ENCODE measurements at regions not wholly inside any gene's neighbourhood (a gene's known extent, or its start where the extent isn't known, plus 50 kb on each side); places are given as distances from the start of the nearest gene placed in this dataset.
"Not testable (repeated sequence)": the region's sequence is repeated elsewhere in the genome, so short reads cannot be mapped to it uniquely, and the experiment has no call there.

DNA sequence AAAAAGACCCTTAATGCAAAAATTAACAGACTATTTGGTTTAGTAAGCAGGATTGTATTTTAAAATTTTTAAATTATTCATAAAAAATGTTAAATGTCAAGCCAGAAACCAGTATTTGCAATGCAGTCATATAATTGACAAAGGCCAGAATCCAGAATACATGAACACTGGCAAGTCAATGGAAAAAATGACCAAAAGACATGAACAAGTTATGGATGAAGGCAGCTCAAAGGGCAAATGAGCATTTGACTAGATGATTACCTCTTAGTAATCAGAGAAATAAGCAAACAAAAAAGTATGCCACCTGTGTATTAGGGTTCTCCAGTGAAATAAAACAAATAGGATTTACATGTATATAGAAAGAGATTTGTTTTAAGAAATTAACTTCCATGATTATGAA lies 80.9 kb upstream of the PLGLB2 start:
- H3K79me2 ChIP-seq (ENCODE audit: insufficient read depth, low read depth); H4K20me1 ChIP-seq (ENCODE audit: insufficient read depth); H3K9ac ChIP-seq; H3K4me1 ChIP-seq (ENCODE audit: low read depth, poor library complexity, severe bottlenecking); H3K4me2 ChIP-seq; H3K27ac ChIP-seq; H3K27me3 ChIP-seq (ENCODE audit: insufficient read depth, low read depth); H3K4me3 ChIP-seq (IDR thresholded peaks at IDR 0.05; ENCODE audit: insufficient read depth, low read depth, low read length); H2AFZ ChIP-seq (ENCODE audit: low read depth); H3K36me3 ChIP-seq (ENCODE audit: insufficient read depth): not testable (repeated sequence)

DNA sequence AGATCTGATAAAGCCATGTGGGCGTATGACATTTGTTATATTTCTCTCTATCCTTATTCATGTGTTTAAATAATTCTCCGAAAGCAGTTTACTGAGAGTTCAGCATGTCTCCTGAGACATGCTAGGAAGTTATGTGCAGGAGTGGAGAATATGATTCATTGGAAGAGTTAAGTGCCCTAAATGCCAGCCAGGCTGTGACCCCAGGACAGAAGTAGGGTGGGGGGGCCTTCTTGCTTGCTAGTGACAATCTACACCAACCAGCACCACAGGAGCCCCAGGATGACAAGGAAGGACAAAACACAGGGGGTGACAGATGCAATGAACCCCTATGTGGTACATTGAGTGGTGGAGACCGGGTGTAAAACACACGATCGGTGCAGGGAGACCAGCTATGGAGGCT lies 79.5 kb upstream of the PLGLB2 start:
- H3K27ac ChIP-seq; H3K4me1 ChIP-seq (ENCODE audit: low read depth, poor library complexity, severe bottlenecking); H3K9ac ChIP-seq; H3K79me2 ChIP-seq (ENCODE audit: insufficient read depth, low read depth); H3K27me3 ChIP-seq (ENCODE audit: insufficient read depth, low read depth); H4K20me1 ChIP-seq (ENCODE audit: insufficient read depth); H2AFZ ChIP-seq (ENCODE audit: low read depth); H3K4me3 ChIP-seq (IDR thresholded peaks at IDR 0.05; ENCODE audit: insufficient read depth, low read depth, low read length); H3K36me3 ChIP-seq (ENCODE audit: insufficient read depth); H3K4me2 ChIP-seq: not testable (repeated sequence)

DNA sequence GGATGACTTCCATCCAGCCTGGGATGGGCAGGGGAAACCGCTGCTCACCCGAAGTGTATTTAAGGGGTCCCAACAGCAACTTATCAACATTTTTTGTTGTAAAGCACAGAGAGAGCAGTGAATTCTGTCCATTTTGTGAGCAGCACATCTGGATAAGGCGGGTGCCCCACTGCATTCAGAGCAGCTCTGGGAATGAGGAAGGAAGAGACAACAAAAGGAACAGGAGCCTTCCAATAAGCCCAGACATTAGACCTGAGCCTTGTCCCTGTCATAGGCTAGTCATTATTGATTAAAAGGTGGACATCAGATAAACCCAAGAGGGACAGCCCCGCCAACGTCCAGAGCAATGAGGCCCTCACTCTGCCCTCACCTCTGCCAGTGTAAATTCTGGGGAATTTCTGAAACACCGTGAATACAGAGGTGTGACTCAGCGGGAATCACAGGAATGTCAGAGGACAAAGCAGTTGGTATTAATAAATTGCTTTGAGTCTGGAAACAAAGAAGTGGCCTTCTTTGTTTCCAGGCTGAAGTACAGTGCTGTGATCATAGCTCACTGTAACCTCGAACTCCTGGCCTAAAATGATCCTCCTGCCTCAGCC lies 78.2 kb upstream of the PLGLB2 start:
- not testable (repeated sequence) for H3K4me1 ChIP-seq (ENCODE audit: low read depth, poor library complexity, severe bottlenecking); H3K4me2 ChIP-seq; H3K27ac ChIP-seq; H3K4me3 ChIP-seq (IDR thresholded peaks at IDR 0.05; ENCODE audit: insufficient read depth, low read depth, low read length); H3K36me3 ChIP-seq (ENCODE audit: insufficient read depth); H2AFZ ChIP-seq (ENCODE audit: low read depth); H3K27me3 ChIP-seq (ENCODE audit: insufficient read depth, low read depth); H3K79me2 ChIP-seq (ENCODE audit: insufficient read depth, low read depth); H4K20me1 ChIP-seq (ENCODE audit: insufficient read depth); H3K9ac ChIP-seq

DNA sequence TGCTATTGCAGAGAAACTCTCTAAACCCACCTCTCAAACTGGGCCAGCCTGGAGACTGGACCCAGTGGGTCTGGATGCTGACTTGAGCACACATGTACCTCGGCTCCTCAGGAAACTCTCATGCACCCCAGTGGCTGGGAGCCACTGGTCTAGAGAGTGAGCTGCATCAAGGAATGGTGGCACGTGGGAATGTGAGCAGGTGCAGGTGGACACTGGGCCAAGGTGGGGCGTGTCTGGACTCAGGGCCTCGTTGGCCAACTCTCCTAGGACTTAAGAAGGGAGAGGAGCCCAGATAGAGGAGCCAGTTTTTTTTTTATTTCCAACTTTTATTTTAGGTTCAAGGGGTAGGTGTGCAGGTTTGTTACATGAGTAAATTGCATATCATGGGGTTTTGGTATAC lies 75.5 kb upstream of the PLGLB2 start:
- H3K4me2 ChIP-seq; H3K9ac ChIP-seq; H3K4me1 ChIP-seq (ENCODE audit: low read depth, poor library complexity, severe bottlenecking); H3K36me3 ChIP-seq (ENCODE audit: insufficient read depth); H3K27me3 ChIP-seq (ENCODE audit: insufficient read depth, low read depth); H3K79me2 ChIP-seq (ENCODE audit: insufficient read depth, low read depth); H4K20me1 ChIP-seq (ENCODE audit: insufficient read depth); H3K27ac ChIP-seq; H3K4me3 ChIP-seq (IDR thresholded peaks at IDR 0.05; ENCODE audit: insufficient read depth, low read depth, low read length); H2AFZ ChIP-seq (ENCODE audit: low read depth): not testable (repeated sequence)

- not testable (repeated sequence) for H3K4me2 ChIP-seq; H4K20me1 ChIP-seq (ENCODE audit: insufficient read depth); H3K27me3 ChIP-seq (ENCODE audit: insufficient read depth, low read depth); H3K4me3 ChIP-seq (IDR thresholded peaks at IDR 0.05; ENCODE audit: insufficient read depth, low read depth, low read length); H3K9ac ChIP-seq; H3K4me1 ChIP-seq (ENCODE audit: low read depth, poor library complexity, severe bottlenecking); H3K27ac ChIP-seq; H3K36me3 ChIP-seq (ENCODE audit: insufficient read depth); H2AFZ ChIP-seq (ENCODE audit: low read depth); H3K79me2 ChIP-seq (ENCODE audit: insufficient read depth, low read depth)
Measured at GRCh38 chr2:87674729-87675128, 73.2 kb upstream of the PLGLB2 start.

- H3K4me2 ChIP-seq; H3K9ac ChIP-seq; H3K27ac ChIP-seq; H3K4me3 ChIP-seq (IDR thresholded peaks at IDR 0.05; ENCODE audit: insufficient read depth, low read depth, low read length); H4K20me1 ChIP-seq (ENCODE audit: insufficient read depth); H3K27me3 ChIP-seq (ENCODE audit: insufficient read depth, low read depth); H3K4me1 ChIP-seq (ENCODE audit: low read depth, poor library complexity, severe bottlenecking); H3K79me2 ChIP-seq (ENCODE audit: insufficient read depth, low read depth); H3K36me3 ChIP-seq (ENCODE audit: insufficient read depth); H2AFZ ChIP-seq (ENCODE audit: low read depth): not testable (repeated sequence)
Measured at GRCh38 chr2:87675487-87675886, 72.4 kb upstream of the PLGLB2 start.

- H3K27me3 ChIP-seq (ENCODE audit: insufficient read depth, low read depth); H3K4me2 ChIP-seq; H3K4me3 ChIP-seq (IDR thresholded peaks at IDR 0.05; ENCODE audit: insufficient read depth, low read depth, low read length); H3K4me1 ChIP-seq (ENCODE audit: low read depth, poor library complexity, severe bottlenecking); H3K27ac ChIP-seq; H3K9ac ChIP-seq; H2AFZ ChIP-seq (ENCODE audit: low read depth); H3K79me2 ChIP-seq (ENCODE audit: insufficient read depth, low read depth); H4K20me1 ChIP-seq (ENCODE audit: insufficient read depth); H3K36me3 ChIP-seq (ENCODE audit: insufficient read depth): not testable (repeated sequence)
Measured at GRCh38 chr2:87677421-87677923, 70.4 kb upstream of the PLGLB2 start.

DNA sequence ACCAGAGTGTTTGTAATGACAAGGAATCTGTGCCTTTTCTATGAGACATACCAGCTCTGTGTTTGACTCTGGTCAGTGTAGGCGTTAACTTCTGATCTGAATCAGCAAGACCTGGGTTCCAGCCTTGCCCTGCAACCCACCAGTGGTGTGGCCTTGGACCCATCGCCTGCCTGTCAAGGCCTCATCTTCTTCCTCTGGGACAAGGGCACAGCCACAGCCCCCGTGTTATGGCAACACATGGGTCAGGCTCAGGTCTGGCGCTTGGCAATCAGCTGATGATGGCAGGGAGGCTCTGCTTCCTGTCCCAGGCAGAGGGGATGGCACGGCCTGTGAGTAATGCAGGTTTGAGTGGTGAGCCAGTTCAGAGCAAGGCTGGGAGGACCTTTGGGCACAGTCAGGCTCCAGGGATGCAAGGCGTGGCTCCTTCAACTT lies 69.1 kb upstream of the PLGLB2 start:
- not testable (repeated sequence) for H3K4me1 ChIP-seq (ENCODE audit: low read depth, poor library complexity, severe bottlenecking); H3K27me3 ChIP-seq (ENCODE audit: insufficient read depth, low read depth); H3K36me3 ChIP-seq (ENCODE audit: insufficient read depth); H3K9ac ChIP-seq; H3K4me3 ChIP-seq (IDR thresholded peaks at IDR 0.05; ENCODE audit: insufficient read depth, low read depth, low read length); H4K20me1 ChIP-seq (ENCODE audit: insufficient read depth); H3K4me2 ChIP-seq; H2AFZ ChIP-seq (ENCODE audit: low read depth); H3K79me2 ChIP-seq (ENCODE audit: insufficient read depth, low read depth); H3K27ac ChIP-seq

- not testable (repeated sequence) for H3K4me1 ChIP-seq (ENCODE audit: low read depth, poor library complexity, severe bottlenecking); H3K9ac ChIP-seq; H3K4me3 ChIP-seq (IDR thresholded peaks at IDR 0.05; ENCODE audit: insufficient read depth, low read depth, low read length); H3K36me3 ChIP-seq (ENCODE audit: insufficient read depth); H3K27ac ChIP-seq; H3K4me2 ChIP-seq; H3K27me3 ChIP-seq (ENCODE audit: insufficient read depth, low read depth); H3K79me2 ChIP-seq (ENCODE audit: insufficient read depth, low read depth); H4K20me1 ChIP-seq (ENCODE audit: insufficient read depth); H2AFZ ChIP-seq (ENCODE audit: low read depth)
Measured at GRCh38 chr2:87679950-87680349, 67.9 kb upstream of the PLGLB2 start.

GRCh38 chr2:87680691-87681090 lies 67.2 kb upstream of the PLGLB2 start:
- H3K4me2 ChIP-seq; H3K9ac ChIP-seq; H3K4me3 ChIP-seq (IDR thresholded peaks at IDR 0.05; ENCODE audit: insufficient read depth, low read depth, low read length); H3K27ac ChIP-seq; H3K27me3 ChIP-seq (ENCODE audit: insufficient read depth, low read depth); H4K20me1 ChIP-seq (ENCODE audit: insufficient read depth); H3K36me3 ChIP-seq (ENCODE audit: insufficient read depth); H3K4me1 ChIP-seq (ENCODE audit: low read depth, poor library complexity, severe bottlenecking); H3K79me2 ChIP-seq (ENCODE audit: insufficient read depth, low read depth); H2AFZ ChIP-seq (ENCODE audit: low read depth): not testable (repeated sequence)

DNA sequence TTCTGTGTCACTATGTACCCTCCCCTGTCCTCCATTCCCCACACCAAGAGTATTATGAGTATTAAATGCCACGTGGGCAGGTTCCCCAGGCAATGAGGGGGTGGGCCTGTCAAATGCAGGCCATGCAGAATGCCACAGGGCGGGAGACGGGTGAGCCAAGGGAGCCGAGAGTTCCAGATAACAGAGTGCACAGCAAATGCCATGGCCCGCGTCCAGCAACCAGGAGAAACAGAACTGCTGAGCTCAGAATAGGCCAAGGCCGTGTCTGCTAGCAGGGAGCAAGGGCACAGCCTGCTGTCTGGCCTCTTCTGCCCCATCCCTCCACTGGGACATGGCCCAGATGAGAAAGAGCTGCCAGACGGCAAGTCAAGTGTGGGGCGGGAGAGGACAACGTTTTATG lies 64.4 kb upstream of the PLGLB2 start:
- not testable (repeated sequence) for H3K27ac ChIP-seq; H3K9ac ChIP-seq; H2AFZ ChIP-seq (ENCODE audit: low read depth); H3K79me2 ChIP-seq (ENCODE audit: insufficient read depth, low read depth); H3K4me1 ChIP-seq (ENCODE audit: low read depth, poor library complexity, severe bottlenecking); H3K4me2 ChIP-seq; H3K36me3 ChIP-seq (ENCODE audit: insufficient read depth); H4K20me1 ChIP-seq (ENCODE audit: insufficient read depth); H3K4me3 ChIP-seq (IDR thresholded peaks at IDR 0.05; ENCODE audit: insufficient read depth, low read depth, low read length); H3K27me3 ChIP-seq (ENCODE audit: insufficient read depth, low read depth)
